GM12878 (cell line): ENCODE measurements at regions not wholly inside any gene's neighbourhood (a gene's known extent, or its start where the extent isn't known, plus 50 kb on each side); places are given as distances from the start of the nearest gene placed in this dataset.

Source experiments
- ATAC-seq: fragments of 200-7000 bp; cut with Tn5 transposase; 3 replicates; pipeline ENCODE4 v1.9.1; 2020; ENCODE audit warnings: mild to moderate bottlenecking, moderate library complexity
- BruUV-seq: library from RNA; stranded (reverse); fragments of 400-500 nt; replicated peaks from 2 replicates; lab custom pipeline; 2021; lab: Mats Ljungman, UMichigan
- CTCF ChIA-PET: fragments of 300-600 bp; sonication (Branson Sonifier 250); formaldehyde crosslinking; extraction: SDS; loops from one replicate; lab custom pipeline; 2021; ENCODE audit warnings: inconsistent platforms; lab: Yijun Ruan, JAX
- POLR2A ChIA-PET: fragments of 350-600 bp; formaldehyde crosslinking; extraction: SDS; loops from one replicate; lab custom pipeline; 2021; ENCODE audit warnings: inconsistent platforms; lab: Charles Lee
- RAD21 ChIA-PET: fragments of 300-600 bp; sonication (Branson Sonifier 250); formaldehyde crosslinking; loops from one replicate; lab custom pipeline; 2023; ENCODE audit warnings: antibody characterized with exemption; ENCODE audit not compliant: unreplicated experiment; lab: Charles Lee
- SMC1A ChIA-PET: fragments of 300-600 bp; sonication (Branson Sonifier 250); formaldehyde crosslinking; loops from one replicate; lab custom pipeline; 2023; ENCODE audit not compliant: unreplicated experiment, uncharacterized antibody; lab: Charles Lee
- DNase-seq: peaks from one replicate; pipeline ENCODE4 v3.0.0-alpha.2; 2011; ENCODE audit warnings: low read depth, low spot score
- FAIRE-seq: peaks from 3 replicates; lab custom pipeline; 2011; peaks lifted over from hg19 to GRCh38; lab: Jason Lieb, UNC
- H2AFZ ChIP-seq: 2 replicates; pipeline ENCODE4 v1.6.0; 2011; ENCODE audit warnings: low read depth, low read length, control low read depth; ENCODE audit not compliant: control insufficient read depth
- H3K27ac ChIP-seq: 2 replicates; pipeline ENCODE4 v1.5.1; 2011; ENCODE audit warnings: control low read depth; ENCODE audit not compliant: control insufficient read depth, insufficient read depth
- H3K27me3 ChIP-seq, 2 experiments: replicated peaks in 1 of 2; 2 replicates each; pipeline versions ENCODE4 v1.6.0 to v1.6.1; 2011; ENCODE audit warnings: low read length in 1 of 2; ENCODE audit not compliant: control insufficient read depth in 2 of 2, insufficient read depth in 2 of 2
- H3K36me3 ChIP-seq, 2 experiments: 2 replicates each; pipeline ENCODE4 v1.5.1; 2011; ENCODE audit warnings: low read length in 1 of 2; ENCODE audit not compliant: control insufficient read depth in 2 of 2, insufficient read depth in 2 of 2
- H3K4me1 ChIP-seq: 2 replicates; pipeline ENCODE4 v1.6.1; 2011; ENCODE audit warnings: mild to moderate bottlenecking, low read length, moderate library complexity, mixed read lengths; ENCODE audit not compliant: control insufficient read depth, insufficient read depth
- H3K4me2 ChIP-seq: 2 replicates; pipeline ENCODE4 v1.6.0; 2011; ENCODE audit warnings: control low read depth; ENCODE audit not compliant: control insufficient read depth, insufficient read depth
- H3K4me3 ChIP-seq: fragments of 200-600 bp; sonication (generic); 2 replicates; pipeline ENCODE4 v1.5.1; 2016
- H3K79me2 ChIP-seq: 2 replicates; pipeline ENCODE4 v1.6.0; 2011; ENCODE audit warnings: low read length; ENCODE audit not compliant: control insufficient read depth, insufficient read depth
- H3K9ac ChIP-seq: 2 replicates; pipeline ENCODE4 v1.8.0; 2011; ENCODE audit warnings: low read length, control low read depth, mixed read lengths; ENCODE audit not compliant: control insufficient read depth, insufficient read depth
- H3K9me3 ChIP-seq: replicated peaks from 3 replicates; pipeline ENCODE4 v1.5.1; 2011; ENCODE audit warnings: mild to moderate bottlenecking, low read length; ENCODE audit not compliant: control insufficient read depth, insufficient read depth
- H4K20me1 ChIP-seq: 2 replicates; pipeline ENCODE4 v1.6.0; 2011; ENCODE audit not compliant: control insufficient read depth, insufficient read depth
- ASH2L ChIP-seq: fragments of 300-600, 200-600 bp; sonication (generic); IDR thresholded peaks from 2 replicates; pipeline ENCODE4 v1.6.1; 2017; ENCODE audit warnings: low read depth, mild to moderate bottlenecking, borderline replicate concordance
- CHD4 ChIP-seq: fragments of 200-600 bp; sonication (generic); IDR thresholded peaks from 2 replicates; pipeline ENCODE4 v1.6.1; 2016; ENCODE audit warnings: mild to moderate bottlenecking
- NKRF ChIP-seq: fragments of 450-650 bp; conservative IDR thresholded peaks from 2 replicates; pipeline ENCODE4 v1.6.1; 2017; ENCODE audit warnings: mild to moderate bottlenecking, moderate library complexity
- POLR2AphosphoS5 ChIP-seq: IDR thresholded peaks from 2 replicates; pipeline ENCODE4 v1.6.1; 2011; ENCODE audit warnings: mild to moderate bottlenecking, low read length, inconsistent platforms
- RAD21 ChIP-seq: IDR thresholded peaks from 2 replicates; pipeline ENCODE4 v1.6.1; 2011; ENCODE audit warnings: mild to moderate bottlenecking, low read depth, low read length, moderate library complexity; ENCODE audit not compliant: insufficient read depth
- SIN3A ChIP-seq: IDR thresholded peaks from 2 replicates; pipeline ENCODE4 v1.6.1; 2012; ENCODE audit warnings: low read depth, low read length, improper control_type of control experiment
- ZNF24 ChIP-seq: fragments of 450-650 bp; IDR thresholded peaks from 2 replicates; pipeline ENCODE4 v1.6.1; 2017; ENCODE audit warnings: antibody characterized with exemption, mild to moderate bottlenecking
- ZSCAN29 ChIP-seq: fragments of 450-650 bp; IDR thresholded peaks from 2 replicates; pipeline ENCODE4 v1.6.1; 2017; ENCODE audit warnings: mild to moderate bottlenecking, moderate library complexity
- WGBS: methylation state at CpG from one replicate; pipeline ENCODE4 v1.1.6; 2016; ENCODE audit warnings: low lambda C conversion rate; ENCODE audit not compliant: insufficient replicate concordance, insufficient coverage; ENCODE audit errors: missing lambda C conversion rate; 5-methylcytosine and 5-hydroxymethylcytosine counted together
- in situ Hi-C: fragments of 300-500 bp; cut with MboI; formaldehyde crosslinking; loops from 9 replicates; pipeline ENCODE4 v1.14.3; 2018; ENCODE audit warnings: mixed read lengths
- intact Hi-C: fragments of 100-400 bp; cut with micrococcal nuclease; formaldehyde crosslinking; loops from one replicate; pipeline ENCODE4 v1.14.2; 2022; ENCODE audit not compliant: unreplicated experiment
- TF ChIP-seq, protein P1 (sequence below): fragments of 450-650 bp; IDR thresholded peaks from 2 replicates; pipeline ENCODE4 v1.6.1; 2016; ENCODE audit warnings: mild to moderate bottlenecking
- TF ChIP-seq, protein P2 (sequence below): IDR thresholded peaks from 2 replicates; pipeline ENCODE4 v1.6.1; 2011; ENCODE audit warnings: mild to moderate bottlenecking, low read depth, low read length, moderate library complexity; ENCODE audit not compliant: insufficient replicate concordance

DNA sequence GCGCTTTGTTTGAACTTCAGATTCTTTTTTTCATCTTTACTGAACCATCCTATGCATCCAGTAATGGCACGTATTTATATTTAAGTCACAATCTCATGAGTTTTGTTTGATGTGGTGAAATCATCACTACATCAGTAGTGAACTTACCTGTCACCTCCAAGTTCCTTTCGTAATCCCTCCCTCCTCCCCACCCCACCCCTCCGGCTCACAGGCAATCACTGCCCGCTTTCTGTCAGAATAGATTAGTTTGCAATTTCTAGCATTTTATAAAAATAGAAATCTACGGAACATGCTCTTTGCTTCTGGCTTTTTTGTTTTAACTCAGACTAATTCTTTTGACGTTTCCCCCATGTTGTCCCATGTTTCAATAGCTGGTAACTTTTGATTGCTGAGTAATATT is 305.4 kb upstream of the IRX4 start:
- no peak overlapping the region for H2AFZ ChIP-seq
- no peak overlapping the region for H3K9ac ChIP-seq
- no peaks in the 10 kb centered on the region for H3K4me1 ChIP-seq
- no peak overlapping the region for H3K27ac ChIP-seq
- no peak for FAIRE-seq
- BruUV-seq, result no TSS peak
- in situ Hi-C loops, result no loop called here
- intact Hi-C loops, result no loop called here
- no peaks in the 10 kb centered on the region for H3K79me2 ChIP-seq
- no peak for DNase-seq
- ChIA-PET POLR2A (no interaction called here), RAD21 (no interaction called here), CTCF (no interaction called here), SMC1A (no interaction called here)
- no peaks in the 10 kb centered on the region for H4K20me1 ChIP-seq
- no peak overlapping the region for H3K4me3 ChIP-seq
- no peaks in the 10 kb centered on the region for H3K27me3 ChIP-seq
- 73% methylated on average over 7 of the region's 7 CpGs for WGBS
- H3K4me2 ChIP-seq, result no peak overlapping the region
- H3K36me3 ChIP-seq, result no peaks in the 10 kb centered on the region
- H3K9me3 ChIP-seq, result no peaks in the 10 kb centered on the region; the same call in 2 of the 3 replicates
- ATAC-seq, result no peak
- no peak for TF ChIP-seq NKRF
- TF ChIP-seq, protein P1, sequence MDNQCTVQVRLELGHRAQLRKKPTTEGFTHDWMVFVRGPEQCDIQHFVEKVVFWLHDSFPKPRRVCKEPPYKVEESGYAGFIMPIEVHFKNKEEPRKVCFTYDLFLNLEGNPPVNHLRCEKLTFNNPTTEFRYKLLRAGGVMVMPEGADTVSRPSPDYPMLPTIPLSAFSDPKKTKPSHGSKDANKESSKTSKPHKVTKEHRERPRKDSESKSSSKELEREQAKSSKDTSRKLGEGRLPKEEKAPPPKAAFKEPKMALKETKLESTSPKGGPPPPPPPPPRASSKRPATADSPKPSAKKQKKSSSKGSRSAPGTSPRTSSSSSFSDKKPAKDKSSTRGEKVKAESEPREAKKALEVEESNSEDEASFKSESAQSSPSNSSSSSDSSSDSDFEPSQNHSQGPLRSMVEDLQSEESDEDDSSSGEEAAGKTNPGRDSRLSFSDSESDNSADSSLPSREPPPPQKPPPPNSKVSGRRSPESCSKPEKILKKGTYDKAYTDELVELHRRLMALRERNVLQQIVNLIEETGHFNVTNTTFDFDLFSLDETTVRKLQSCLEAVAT, result no peak

- Histone ChIP-seq H3K4me1 (no peaks in the 10 kb centered on the region), H3K27ac (no peak overlapping the region), H3K36me3 (no peaks in the 10 kb centered on the region), H2AFZ (no peak overlapping the region), H3K79me2 (no peaks in the 10 kb centered on the region), H3K4me3 (no peak overlapping the region), H3K9ac (no peak overlapping the region), H3K9me3 (no peaks in the 10 kb centered on the region; the same call in 2 of the 3 replicates), H4K20me1 (no peaks in the 10 kb centered on the region), H3K4me2 (no peak overlapping the region), H3K27me3 (no peaks in the 10 kb centered on the region)
- FAIRE-seq, result no peak
- DNase-seq, result no peak
- ChIA-PET CTCF (no interaction called here), SMC1A (no interaction called here), POLR2A (no interaction called here), RAD21 (no interaction called here)
- intact Hi-C loops, result no loop called here
- in situ Hi-C loops, result no loop called here
- BruUV-seq, result no TSS peak
- 56% methylated on average over 10 of the region's 10 CpGs for WGBS
- ATAC-seq, result no peak
- TF ChIP-seq ZNF24, result no peak
- TF ChIP-seq ZSCAN29, result no peak
- TF ChIP-seq, protein P2, sequence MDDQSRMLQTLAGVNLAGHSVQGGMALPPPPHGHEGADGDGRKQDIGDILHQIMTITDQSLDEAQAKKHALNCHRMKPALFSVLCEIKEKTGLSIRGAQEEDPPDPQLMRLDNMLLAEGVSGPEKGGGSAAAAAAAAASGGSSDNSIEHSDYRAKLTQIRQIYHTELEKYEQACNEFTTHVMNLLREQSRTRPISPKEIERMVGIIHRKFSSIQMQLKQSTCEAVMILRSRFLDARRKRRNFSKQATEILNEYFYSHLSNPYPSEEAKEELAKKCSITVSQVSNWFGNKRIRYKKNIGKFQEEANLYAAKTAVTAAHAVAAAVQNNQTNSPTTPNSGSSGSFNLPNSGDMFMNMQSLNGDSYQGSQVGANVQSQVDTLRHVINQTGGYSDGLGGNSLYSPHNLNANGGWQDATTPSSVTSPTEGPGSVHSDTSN, result no peak
- no peak for TF ChIP-seq POLR2AphosphoS5
- TF ChIP-seq ASH2L, result no peak
- no peak for TF ChIP-seq CHD4
- TF ChIP-seq RAD21, result no peak
- no peak for TF ChIP-seq SIN3A
Observed at GRCh38 chr5:2187687-2188086, 305.0 kb upstream of the IRX4 start.
